H4 (cell line): ENCODE measurements at regions not wholly inside any gene's neighbourhood (a gene's known extent, or its start where the extent isn't known, plus 50 kb on each side); places are given as distances from the start of the nearest gene placed in this dataset.
A peak's percentile ranks its signal among the peaks of the same experiment; 100 is the strongest.

Source experiments
- DNase-seq: peaks from one replicate; pipeline ENCODE4 v3.0.0-alpha.2; 2015; ENCODE audit warnings: low spot score

- DNase-seq, result no peak
Measured at GRCh38 chr6:71396410-71396801, 107.8 kb downstream of the OGFRL1 start.

GRCh38 chr6:71399279-71399678 is 110.7 kb downstream of the OGFRL1 start:
- no peak for DNase-seq

GRCh38 chr6:71400852-71401251 is 112.2 kb downstream of the OGFRL1 start:
- no peak for DNase-seq

- DNase-seq, result no peak
Measured at GRCh38 chr6:71402096-71402495, 113.5 kb downstream of the OGFRL1 start.

GRCh38 chr6:71403422-71404134 is 115.0 kb downstream of the OGFRL1 start:
- no peak for DNase-seq

- peak; percentile 58 for DNase-seq
Measured at GRCh38 chr6:71404145-71404966, 115.7 kb downstream of the OGFRL1 start.

- DNase-seq, result no peak
Measured at GRCh38 chr6:71404967-71405278, 116.3 kb downstream of the OGFRL1 start.

- no peak for DNase-seq
Measured at GRCh38 chr6:71405416-71405815, 116.8 kb downstream of the OGFRL1 start.

- no peak for DNase-seq
Measured at GRCh38 chr6:71406865-71407860, 118.6 kb downstream of the OGFRL1 start.

GRCh38 chr6:71408787-71409723 is 120.4 kb downstream of the OGFRL1 start:
- DNase-seq, result no peak

- no peak for DNase-seq
Measured at GRCh38 chr6:71410164-71410566, 121.6 kb downstream of the OGFRL1 start.

- DNase-seq, result no peak
Measured at GRCh38 chr6:71410681-71411080, 122.1 kb downstream of the OGFRL1 start.

GRCh38 chr6:71411882-71412281 is 123.3 kb downstream of the OGFRL1 start:
- DNase-seq, result no peak

GRCh38 chr6:71412559-71413140 is 124.0 kb downstream of the OGFRL1 start:
- no peak for DNase-seq

- DNase-seq, result no peak
Measured at GRCh38 chr6:71414486-71414885, 125.9 kb downstream of the OGFRL1 start.

- no peak for DNase-seq
Measured at GRCh38 chr6:71419217-71420094, 130.8 kb downstream of the OGFRL1 start.

GRCh38 chr6:71420095-71420692 is 131.6 kb downstream of the OGFRL1 start:
- DNase-seq, result no peak

GRCh38 chr6:71420693-71421328 is 132.2 kb downstream of the OGFRL1 start:
- peak; percentile 90 for DNase-seq

- no peak for DNase-seq
Measured at GRCh38 chr6:71421611-71422010, 133.0 kb downstream of the OGFRL1 start.
